Ishikawa (cell line): ENCODE measurements at regions not wholly inside any gene's neighbourhood (a gene's known extent, or its start where the extent isn't known, plus 50 kb on each side); places are given as distances from the start of the nearest gene placed in this dataset.

ENCODE experiments used
- CEBPB ChIP-seq: IDR thresholded peaks from 2 replicates; pipeline ENCODE4 v1.6.1; 2012
- CREB1 ChIP-seq: IDR thresholded peaks from 2 replicates; pipeline ENCODE4 v1.6.1; 2012; ENCODE audit warnings: low read depth
- EGR1 ChIP-seq: IDR thresholded peaks from 2 replicates; pipeline ENCODE4 v1.6.1; 2012
- EP300 ChIP-seq: IDR thresholded peaks from 2 replicates; pipeline ENCODE4 v1.6.1; 2012; ENCODE audit warnings: borderline replicate concordance
- FOXM1 ChIP-seq: IDR thresholded peaks from 2 replicates; pipeline ENCODE4 v1.6.1; 2012; ENCODE audit warnings: low read depth, borderline replicate concordance
- MAX ChIP-seq: IDR thresholded peaks from 2 replicates; pipeline ENCODE4 v1.6.1; 2012
- NFIC ChIP-seq: IDR thresholded peaks from 2 replicates; pipeline ENCODE4 v1.6.1; 2012
- RAD21 ChIP-seq: IDR thresholded peaks from 2 replicates; pipeline ENCODE4 v1.6.1; 2012; ENCODE audit warnings: low read depth
- TAF1 ChIP-seq: IDR thresholded peaks from 2 replicates; pipeline ENCODE4 v1.6.1; 2012; ENCODE audit warnings: low read depth, mild to moderate bottlenecking
- TCF12 ChIP-seq: IDR thresholded peaks from 2 replicates; pipeline ENCODE4 v1.6.1; 2012; ENCODE audit warnings: low read depth
- TEAD4 ChIP-seq: IDR thresholded peaks from 2 replicates; pipeline ENCODE4 v1.6.1; 2012
- USF1 ChIP-seq: IDR thresholded peaks from 2 replicates; pipeline ENCODE4 v1.6.1; 2012
- YY1 ChIP-seq: IDR thresholded peaks from 2 replicates; pipeline ENCODE4 v1.6.1; 2012; ENCODE audit warnings: low read depth
- ZBTB7A ChIP-seq: IDR thresholded peaks from 2 replicates; pipeline ENCODE4 v1.6.1; 2012; ENCODE audit warnings: low read depth
- TF ChIP-seq, protein P1 (sequence below): IDR thresholded peaks from 2 replicates; pipeline ENCODE4 v1.6.1; 2012; ENCODE audit warnings: low read depth, mild to moderate bottlenecking

DNA sequence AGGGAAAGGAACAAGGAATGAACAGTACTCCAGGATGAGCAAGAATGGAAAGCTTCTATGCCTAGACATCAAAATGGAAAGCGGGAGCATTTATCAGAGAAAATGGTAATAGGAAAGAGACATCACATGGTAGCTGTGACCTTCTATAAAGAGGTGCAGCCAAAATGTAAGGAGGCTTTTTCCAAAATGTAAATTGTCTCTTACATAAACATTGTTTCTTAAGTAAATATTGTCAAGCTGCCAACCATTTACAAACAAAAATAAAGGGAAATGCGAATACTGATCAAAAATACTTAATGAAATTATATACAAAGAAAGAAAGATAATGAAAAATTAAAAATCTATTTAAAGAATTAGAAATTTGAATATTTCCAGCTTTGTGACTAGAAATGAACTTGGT lies 55.0 kb upstream of the RASGEF1B start:
- TF ChIP-seq CREB1 (no peak), USF1 (no peak), EP300 (no peak)

- TF ChIP-seq TAF1, result no peak
- no peak for TF ChIP-seq CEBPB
- TF ChIP-seq USF1, result no peak
- TF ChIP-seq CREB1, result no peak
- no peak for TF ChIP-seq NFIC
- TF ChIP-seq RAD21, result no peak
- TF ChIP-seq YY1, result no peak
- TF ChIP-seq ZBTB7A, result no peak
- TF ChIP-seq TEAD4, result no peak
- no peak for TF ChIP-seq EP300
- TF ChIP-seq TCF12, result no peak
- no peak for TF ChIP-seq EGR1
- TF ChIP-seq, protein P1, sequence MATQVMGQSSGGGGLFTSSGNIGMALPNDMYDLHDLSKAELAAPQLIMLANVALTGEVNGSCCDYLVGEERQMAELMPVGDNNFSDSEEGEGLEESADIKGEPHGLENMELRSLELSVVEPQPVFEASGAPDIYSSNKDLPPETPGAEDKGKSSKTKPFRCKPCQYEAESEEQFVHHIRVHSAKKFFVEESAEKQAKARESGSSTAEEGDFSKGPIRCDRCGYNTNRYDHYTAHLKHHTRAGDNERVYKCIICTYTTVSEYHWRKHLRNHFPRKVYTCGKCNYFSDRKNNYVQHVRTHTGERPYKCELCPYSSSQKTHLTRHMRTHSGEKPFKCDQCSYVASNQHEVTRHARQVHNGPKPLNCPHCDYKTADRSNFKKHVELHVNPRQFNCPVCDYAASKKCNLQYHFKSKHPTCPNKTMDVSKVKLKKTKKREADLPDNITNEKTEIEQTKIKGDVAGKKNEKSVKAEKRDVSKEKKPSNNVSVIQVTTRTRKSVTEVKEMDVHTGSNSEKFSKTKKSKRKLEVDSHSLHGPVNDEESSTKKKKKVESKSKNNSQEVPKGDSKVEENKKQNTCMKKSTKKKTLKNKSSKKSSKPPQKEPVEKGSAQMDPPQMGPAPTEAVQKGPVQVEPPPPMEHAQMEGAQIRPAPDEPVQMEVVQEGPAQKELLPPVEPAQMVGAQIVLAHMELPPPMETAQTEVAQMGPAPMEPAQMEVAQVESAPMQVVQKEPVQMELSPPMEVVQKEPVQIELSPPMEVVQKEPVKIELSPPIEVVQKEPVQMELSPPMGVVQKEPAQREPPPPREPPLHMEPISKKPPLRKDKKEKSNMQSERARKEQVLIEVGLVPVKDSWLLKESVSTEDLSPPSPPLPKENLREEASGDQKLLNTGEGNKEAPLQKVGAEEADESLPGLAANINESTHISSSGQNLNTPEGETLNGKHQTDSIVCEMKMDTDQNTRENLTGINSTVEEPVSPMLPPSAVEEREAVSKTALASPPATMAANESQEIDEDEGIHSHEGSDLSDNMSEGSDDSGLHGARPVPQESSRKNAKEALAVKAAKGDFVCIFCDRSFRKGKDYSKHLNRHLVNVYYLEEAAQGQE, result no peak
These were observed 52.1 kb upstream of the RASGEF1B start for GRCh38 chr4:81523672-81524327.

GRCh38 chr4:81522711-81523110 lies 51.0 kb upstream of the RASGEF1B start:
- TF ChIP-seq EP300 (no peak), FOXM1 (no peak), CEBPB (no peak), NFIC (no peak), USF1 (no peak)
- TF ChIP-seq, protein P1, result no peak

- no peak for TF ChIP-seq TCF12
- TF ChIP-seq MAX, result no peak
- no peak for TF ChIP-seq TEAD4
- TF ChIP-seq YY1, result no peak
- TF ChIP-seq EGR1, result no peak
- TF ChIP-seq, protein P1, result no peak
- no peak for TF ChIP-seq USF1
- TF ChIP-seq RAD21, result no peak
- no peak for TF ChIP-seq FOXM1
- TF ChIP-seq CEBPB, result no peak
- no peak for TF ChIP-seq ZBTB7A
- no peak for TF ChIP-seq TAF1
- TF ChIP-seq NFIC, result no peak
- TF ChIP-seq EP300, result no peak
- TF ChIP-seq CREB1, result no peak
These were observed 50.0 kb upstream of the RASGEF1B start for GRCh38 chr4:81521708-81522107.
